GM10248 (cell line): ENCODE measurements at regions not wholly inside any gene's neighbourhood (a gene's known extent, or its start where the extent isn't known, plus 50 kb on each side); places are given as distances from the start of the nearest gene placed in this dataset.

Experiments used
- CTCF ChIA-PET: fragments of 300-600 bp; sonication (Branson Sonifier 250); formaldehyde crosslinking; extraction: SDS; loops from one replicate; lab custom pipeline; 2021; ENCODE audit warnings: antibody characterized with exemption; lab: Yijun Ruan, JAX
- POLR2A ChIA-PET: fragments of 350-650 bp; sonication (Branson Sonifier 250); formaldehyde crosslinking; extraction: SDS; loops from one replicate; lab custom pipeline; 2020; ENCODE audit warnings: antibody characterized with exemption; lab: Yijun Ruan, JAX
- DNase-seq: peaks from one replicate; pipeline ENCODE4 v3.0.0; 2012; ENCODE audit errors: extremely low spot score
- TF ChIP-seq, protein P1 (sequence below): IDR thresholded peaks from 2 replicates; pipeline ENCODE4 v1.5.1; 2012; ENCODE audit warnings: mild to moderate bottlenecking, low read depth; ENCODE audit errors: extremely low read depth, missing control alignments, control extremely low read depth

DNA sequence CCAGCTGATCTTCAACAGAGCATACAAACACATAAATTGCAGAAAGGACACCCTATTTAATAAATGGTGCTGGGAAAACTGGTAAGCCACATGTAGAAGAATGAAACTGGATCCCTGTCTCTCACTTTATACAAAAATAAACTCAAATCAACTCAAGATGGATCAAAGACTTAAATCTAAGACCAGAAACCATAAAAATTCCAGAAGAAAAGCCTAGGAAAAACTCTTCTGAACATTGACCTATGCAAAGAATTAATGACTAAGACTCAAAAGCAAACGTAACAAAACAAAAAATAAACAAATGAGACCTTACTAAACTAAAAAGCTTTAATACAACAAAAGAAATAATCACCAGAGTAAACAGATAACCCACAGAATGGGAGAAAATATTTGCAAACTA is 74.5 kb upstream of the ABCC4 start:
- ChIA-PET POLR2A (no interaction called here), CTCF (interaction anchor here (1.0 to 18.1 kb wide), 2 partner anchors 28 to 189 kb away, joined by 3 to 298 read pairs; no protein-coding TSS in a partner anchor)
- DNase-seq = no peak
- TF ChIP-seq, protein P1, sequence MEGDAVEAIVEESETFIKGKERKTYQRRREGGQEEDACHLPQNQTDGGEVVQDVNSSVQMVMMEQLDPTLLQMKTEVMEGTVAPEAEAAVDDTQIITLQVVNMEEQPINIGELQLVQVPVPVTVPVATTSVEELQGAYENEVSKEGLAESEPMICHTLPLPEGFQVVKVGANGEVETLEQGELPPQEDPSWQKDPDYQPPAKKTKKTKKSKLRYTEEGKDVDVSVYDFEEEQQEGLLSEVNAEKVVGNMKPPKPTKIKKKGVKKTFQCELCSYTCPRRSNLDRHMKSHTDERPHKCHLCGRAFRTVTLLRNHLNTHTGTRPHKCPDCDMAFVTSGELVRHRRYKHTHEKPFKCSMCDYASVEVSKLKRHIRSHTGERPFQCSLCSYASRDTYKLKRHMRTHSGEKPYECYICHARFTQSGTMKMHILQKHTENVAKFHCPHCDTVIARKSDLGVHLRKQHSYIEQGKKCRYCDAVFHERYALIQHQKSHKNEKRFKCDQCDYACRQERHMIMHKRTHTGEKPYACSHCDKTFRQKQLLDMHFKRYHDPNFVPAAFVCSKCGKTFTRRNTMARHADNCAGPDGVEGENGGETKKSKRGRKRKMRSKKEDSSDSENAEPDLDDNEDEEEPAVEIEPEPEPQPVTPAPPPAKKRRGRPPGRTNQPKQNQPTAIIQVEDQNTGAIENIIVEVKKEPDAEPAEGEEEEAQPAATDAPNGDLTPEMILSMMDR = no peak

DNA sequence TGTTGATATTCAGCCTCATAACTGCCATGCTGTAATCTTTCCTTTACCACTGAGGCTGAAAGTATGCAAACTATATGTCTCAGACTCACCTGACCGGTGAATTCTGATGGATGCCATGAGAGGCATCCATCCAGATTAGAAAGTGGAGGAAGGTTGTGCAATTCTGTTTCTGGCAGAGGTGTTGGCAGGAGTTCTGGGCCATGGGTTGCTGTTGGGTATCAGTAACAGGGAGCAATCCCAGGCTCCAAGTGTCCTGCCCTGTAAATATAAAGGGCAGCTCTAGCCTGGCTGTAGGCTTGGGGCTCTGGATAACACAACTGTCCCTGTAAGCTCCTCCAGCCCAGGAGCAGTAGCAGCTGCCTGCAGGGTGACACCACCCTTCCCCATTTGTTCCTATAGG is 77.4 kb upstream of the ABCC4 start:
- POLR2A ChIA-PET = no interaction called here
- CTCF ChIA-PET = interaction anchor here (1.0 to 18.1 kb wide), 7 partner anchors 10 to 191 kb away, joined by 3 to 298 read pairs (median 3); no protein-coding TSS in a partner anchor

DNA sequence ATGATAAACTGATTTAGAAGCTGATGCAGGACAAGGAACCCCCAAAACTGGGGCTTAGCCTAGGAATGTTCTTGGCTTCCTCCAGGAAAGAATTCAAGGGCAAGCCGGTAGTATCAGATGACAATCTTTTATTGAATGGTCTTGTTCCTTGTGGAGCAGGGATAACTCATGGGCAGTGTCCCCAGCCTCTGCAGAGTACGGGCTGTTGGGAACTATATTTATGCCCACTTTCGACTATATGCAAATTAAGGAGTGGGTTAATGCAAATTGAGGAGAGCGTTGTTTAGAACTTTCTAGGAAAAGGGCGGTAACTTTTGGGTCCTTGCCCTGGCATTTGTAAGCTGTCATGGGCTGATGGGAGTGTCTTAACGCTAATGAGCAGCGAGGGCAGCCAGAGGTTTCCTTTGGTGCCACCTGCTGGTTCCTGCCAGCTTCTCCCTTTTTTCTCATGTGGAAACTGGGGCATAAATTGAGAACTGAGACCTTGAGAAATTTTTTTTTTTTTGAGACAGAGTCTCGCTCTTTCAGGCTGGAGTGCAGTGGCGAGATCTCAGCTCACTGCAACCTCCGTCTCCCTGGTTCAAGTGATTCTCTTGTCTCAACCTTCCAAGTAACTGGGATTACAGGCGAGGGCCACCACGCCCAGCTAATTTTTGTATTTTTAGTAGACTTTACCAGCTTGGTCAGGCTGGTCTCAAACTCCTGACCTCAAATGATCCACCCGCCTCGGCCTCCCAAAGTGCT is 79.4 kb upstream of the ABCC4 start:
- POLR2A ChIA-PET = interaction anchor here (0.6 kb wide), 1 partner anchor 267 kb away, joined by 3 read pairs; no protein-coding TSS in a partner anchor
- CTCF ChIA-PET = interaction anchor here (0.7 to 18.1 kb wide), 33 partner anchors 8 to 219 kb away, joined by 3 to 298 read pairs (median 4); no protein-coding TSS in a partner anchor
- TF ChIP-seq, protein P1 = peak; percentile 66
- peak; percentile 76 for DNase-seq

More for the DNA sequence above, 77.4 kb upstream of the ABCC4 start:
- DNase-seq = no peak
- TF ChIP-seq, protein P1 = no peak

DNA sequence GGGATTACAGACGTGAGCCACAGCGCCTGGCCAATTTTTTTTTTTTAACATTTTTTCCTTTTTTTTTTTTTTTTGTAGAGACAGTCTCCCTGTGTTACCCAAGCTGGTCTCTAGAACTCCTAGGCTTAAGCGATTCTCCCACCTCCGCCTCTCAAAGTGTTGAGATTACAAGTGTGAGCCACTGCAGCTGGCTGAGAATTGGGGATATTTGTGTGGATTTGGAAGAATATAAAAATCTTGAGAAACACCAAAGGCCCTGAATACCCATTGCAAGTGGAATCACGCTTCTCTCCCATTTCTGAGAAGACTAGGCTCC is 79.9 kb upstream of the ABCC4 start:
- DNase-seq = no peak
- TF ChIP-seq, protein P1 = no peak
- ChIA-PET POLR2A (no interaction called here), CTCF (interaction anchor here (0.7 to 18.1 kb wide), 29 partner anchors 10 to 219 kb away, joined by 3 to 298 read pairs (median 5); no protein-coding TSS in a partner anchor)

DNA sequence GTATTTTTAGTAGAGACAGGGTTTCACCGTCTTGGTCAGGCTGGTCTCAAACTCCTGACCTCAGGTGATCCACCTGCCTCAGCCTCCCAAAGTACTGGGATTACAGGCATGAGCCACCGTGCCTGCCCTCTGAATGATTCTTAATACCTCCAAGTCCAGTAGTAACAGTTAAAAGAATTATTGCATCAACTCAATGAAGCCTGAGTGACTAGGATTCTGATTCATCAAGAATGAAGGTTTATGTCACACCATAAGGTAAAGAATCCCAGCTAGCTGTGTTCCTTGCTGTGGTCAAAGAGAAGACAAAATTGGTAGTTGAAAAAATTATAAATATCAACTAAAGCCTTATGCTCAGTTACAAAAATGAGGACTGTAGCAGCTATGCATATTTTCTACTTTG is 81.2 kb upstream of the ABCC4 start:
- DNase-seq = no peak
- ChIA-PET POLR2A (no interaction called here), CTCF (interaction anchor here (1.3 to 18.1 kb wide), 4 partner anchors 14 to 195 kb away, joined by 7 to 298 read pairs (median 52); no protein-coding TSS in a partner anchor)
- TF ChIP-seq, protein P1 = no peak

- TF ChIP-seq, protein P1 = no peak
- ChIA-PET CTCF (interaction anchor here (1.2 to 18.1 kb wide), 8 partner anchors 10 to 708 kb away, joined by 3 to 298 read pairs (median 7); no protein-coding TSS in a partner anchor), POLR2A (no interaction called here)
- no peak for DNase-seq
These were observed 81.7 kb upstream of the ABCC4 start for GRCh38 chr13:95382916-95383315.
